Right kidney (tissue), 1 donor: ENCODE measurements at regions not wholly inside any gene's neighbourhood (a gene's known extent, or its start where the extent isn't known, plus 50 kb on each side); places are given as distances from the start of the nearest gene placed in this dataset.
A peak's percentile ranks its signal among the peaks of the same experiment; 100 is the strongest.

ENCODE experiments used
- DNase-seq: peaks from one replicate; pipeline ENCODE4 v3.0.0-alpha.2; 2016

- DNase-seq = no peak
Measured at GRCh38 chr17:17398188-17398942, 78.4 kb upstream of the MED9 start.

DNA sequence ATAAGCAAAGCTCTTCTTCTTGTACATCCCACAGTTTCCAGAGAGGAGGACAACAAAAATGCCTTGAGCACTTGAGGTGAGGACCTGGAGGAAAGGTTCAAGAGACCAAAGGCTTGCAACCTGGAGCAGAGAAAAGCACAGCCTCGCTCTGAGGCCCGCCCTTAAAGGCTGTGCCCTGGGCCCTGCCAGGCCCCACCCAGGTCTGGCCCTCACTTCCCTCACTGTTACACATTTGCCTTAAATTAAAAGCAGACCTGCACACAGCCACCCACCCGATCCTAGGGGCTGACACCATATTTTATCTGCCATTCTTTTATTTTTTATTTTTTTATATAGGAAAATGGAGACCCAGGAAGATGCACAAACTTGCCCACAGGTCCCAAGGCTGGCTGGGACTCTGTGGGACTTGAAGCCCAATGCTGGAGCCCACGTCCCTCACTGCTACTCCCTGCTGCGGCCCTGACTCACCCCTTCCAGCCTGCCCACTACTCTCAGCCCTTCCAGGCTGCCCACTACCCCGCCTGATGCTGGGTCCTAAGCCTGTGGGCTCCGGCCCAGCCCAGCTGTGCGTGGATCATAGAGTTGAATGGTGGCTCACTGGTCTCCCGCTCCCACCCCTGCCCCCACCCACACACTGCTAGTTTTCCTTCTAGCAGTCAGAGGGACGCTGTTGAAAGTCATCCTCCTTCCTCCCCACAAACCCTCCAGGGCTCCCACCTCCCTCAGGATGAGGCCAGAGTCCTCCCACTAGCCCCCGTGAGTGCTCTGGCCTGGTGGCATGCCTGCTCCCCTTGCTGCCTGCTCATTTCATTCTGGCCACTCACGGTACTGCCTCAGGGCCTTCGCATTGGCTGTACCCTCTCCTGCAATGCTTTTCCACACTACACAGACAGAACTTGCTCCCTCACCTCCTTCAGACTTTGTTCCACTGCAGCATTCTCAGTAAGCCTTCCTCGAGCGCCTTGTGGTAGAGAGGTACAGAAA is 77.6 kb upstream of the MED9 start:
- DNase-seq = no peak

DNA sequence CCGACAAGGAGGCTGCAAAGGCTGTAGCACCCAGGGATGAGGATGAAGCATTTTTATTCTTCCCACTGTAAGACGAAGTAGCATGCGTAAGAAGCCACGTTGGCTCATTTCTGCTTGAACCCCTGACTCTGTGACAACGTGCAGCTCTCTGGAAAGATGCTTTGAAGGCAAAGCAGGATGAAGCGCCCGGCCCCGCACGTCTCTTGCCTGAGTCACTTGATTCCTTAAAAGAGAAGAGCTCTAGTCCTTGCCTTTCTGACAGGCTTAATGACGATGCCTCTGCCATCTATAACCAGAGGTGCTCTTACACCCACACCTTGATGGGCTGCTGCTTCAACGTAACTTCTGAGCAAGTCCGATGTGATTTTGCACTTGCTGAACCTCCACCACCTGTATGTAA is 76.7 kb upstream of the MED9 start:
- DNase-seq = no peak

DNA sequence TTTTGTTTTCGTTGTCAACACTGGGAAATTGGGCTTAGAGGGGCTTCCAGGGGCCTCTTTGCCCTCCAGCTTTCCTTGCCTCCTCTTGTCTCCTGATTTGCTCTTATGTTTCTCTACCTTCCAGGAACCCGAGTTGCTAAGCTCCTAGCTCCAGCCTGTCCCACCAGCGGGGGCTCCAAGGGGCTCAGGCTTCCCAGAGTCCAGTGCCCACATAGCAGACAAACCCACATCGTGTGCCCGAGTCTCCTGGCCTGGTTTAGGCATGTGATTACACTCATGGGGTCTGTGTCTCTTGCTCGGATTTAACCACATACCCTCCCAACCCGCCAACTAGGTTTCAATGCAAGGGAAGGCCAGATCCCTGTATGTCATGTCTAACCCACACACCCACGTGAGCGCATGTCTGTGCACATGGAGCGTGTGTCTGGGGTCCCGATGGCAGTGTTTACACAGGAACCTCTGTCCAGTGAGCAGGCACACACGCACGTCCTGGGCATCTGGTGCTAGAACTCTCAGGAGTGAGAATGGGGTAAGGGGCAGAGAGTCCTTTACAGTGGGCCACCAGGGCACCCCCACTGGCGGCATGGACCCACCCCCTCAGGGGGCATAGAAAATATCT is 76.1 kb upstream of the MED9 start:
- DNase-seq = no peak

DNA sequence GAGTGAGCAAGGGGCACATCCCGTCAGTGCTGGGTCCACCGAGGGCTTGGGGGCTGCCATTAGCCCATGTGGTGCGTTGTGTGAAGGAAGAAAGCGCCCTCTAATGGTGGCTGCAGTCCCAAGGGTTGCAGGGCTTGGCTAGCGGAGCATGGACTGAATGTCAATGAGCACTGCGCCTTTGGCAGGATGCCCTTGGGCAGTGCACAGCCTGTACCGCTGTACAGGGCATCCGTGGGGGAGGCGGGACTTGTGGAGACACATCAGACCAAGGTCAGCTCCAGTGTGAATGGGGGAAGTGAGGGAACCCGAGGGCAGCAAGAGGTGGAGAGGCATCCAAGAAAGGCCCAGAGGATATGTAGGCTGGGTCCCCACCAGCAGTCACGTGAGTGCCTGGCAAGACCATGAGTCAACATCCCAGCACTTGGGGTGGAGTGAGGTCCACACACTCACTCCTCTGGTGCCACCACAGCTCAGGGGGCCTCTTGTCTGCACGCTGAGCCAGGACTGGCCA is 75.5 kb upstream of the MED9 start:
- no peak for DNase-seq

- no peak for DNase-seq
Measured at GRCh38 chr17:17402558-17402957, 74.2 kb upstream of the MED9 start.

GRCh38 chr17:17403065-17403464 is 73.7 kb upstream of the MED9 start:
- DNase-seq = no peak

DNA sequence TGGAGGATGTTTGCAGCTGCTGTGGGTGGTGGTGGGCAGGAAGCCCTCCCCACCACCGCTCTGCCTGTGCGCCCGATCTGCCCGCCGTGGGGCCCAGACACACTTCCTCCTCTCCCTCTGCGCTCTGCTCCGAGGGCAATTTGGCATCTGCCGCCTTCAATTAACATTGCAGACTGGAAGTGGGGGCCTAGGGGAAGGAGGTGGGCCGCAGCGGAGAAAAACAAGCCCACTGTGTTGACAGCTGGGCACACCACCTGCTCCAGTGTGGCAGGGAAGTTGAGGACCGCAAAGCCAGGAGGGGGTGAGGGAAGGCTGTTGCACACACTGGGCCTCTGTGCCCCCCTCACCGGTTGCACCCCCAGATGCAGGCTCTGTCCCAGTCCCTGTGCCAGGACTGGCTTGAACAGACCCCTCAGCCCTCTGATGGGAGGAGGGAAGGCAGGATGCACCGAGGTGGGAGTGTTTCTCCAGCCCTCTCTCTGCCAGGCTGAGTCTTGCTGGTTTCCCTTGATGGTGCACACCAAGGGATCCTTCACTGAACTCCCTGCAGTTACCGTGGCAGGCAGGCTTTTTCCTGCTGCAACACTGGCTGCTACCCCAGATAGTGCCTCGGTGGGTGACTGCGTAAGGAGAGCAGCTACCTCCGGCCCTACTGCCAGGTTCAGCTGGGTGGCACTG is 72.8 kb upstream of the MED9 start:
- peak; percentile 32 for DNase-seq

- no peak for DNase-seq
Measured at GRCh38 chr17:17405673-17406072, 71.1 kb upstream of the MED9 start.

- no peak for DNase-seq
Measured at GRCh38 chr17:17406225-17406624, 70.6 kb upstream of the MED9 start.

DNA sequence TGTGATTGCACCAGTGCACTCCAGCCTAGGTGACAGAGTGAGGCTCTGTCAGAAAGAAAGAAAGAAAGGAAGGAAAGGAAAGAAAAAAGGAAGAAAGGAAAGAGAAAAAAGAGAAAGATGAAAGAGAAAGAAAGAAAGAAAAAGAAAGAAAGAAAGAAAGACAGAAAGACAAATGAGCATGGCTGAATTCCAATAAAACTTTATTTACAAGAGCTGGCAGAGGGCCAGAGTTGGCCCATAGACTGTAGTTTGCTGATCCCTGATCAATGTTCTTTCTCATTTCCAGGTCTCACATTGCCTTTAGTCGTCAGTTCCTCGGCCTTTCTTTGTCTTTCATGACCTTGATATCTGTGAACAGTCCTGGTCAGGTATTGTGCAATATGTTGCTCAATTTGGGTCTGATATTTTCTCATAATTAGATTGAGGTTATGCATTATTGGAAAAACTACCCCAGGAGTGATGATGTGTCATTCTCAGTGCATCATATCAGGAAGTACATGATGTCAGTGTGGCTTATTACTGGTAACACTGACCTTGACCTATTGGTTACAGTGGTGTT is 68.5 kb upstream of the MED9 start:
- DNase-seq = no peak

DNA sequence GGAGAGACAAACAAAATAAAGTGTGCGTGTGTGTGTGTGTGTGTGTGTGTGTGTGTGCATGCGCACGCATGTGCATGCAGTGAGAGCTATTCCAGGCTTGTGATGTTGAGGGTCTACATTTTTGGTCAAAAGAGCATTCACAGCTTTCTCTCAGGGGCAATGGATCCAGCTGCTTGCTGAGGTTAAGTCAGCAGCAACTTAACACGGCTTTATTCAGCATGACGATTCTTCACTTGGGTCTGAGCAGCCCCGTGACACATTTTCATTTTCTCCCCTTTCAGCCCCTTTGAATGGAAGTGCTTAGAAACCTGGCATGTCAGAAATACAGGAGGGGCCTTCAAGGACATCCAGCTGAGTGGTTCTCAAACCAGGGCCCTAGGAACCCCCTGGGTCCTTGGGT is 66.4 kb upstream of the MED9 start:
- no peak for DNase-seq

DNA sequence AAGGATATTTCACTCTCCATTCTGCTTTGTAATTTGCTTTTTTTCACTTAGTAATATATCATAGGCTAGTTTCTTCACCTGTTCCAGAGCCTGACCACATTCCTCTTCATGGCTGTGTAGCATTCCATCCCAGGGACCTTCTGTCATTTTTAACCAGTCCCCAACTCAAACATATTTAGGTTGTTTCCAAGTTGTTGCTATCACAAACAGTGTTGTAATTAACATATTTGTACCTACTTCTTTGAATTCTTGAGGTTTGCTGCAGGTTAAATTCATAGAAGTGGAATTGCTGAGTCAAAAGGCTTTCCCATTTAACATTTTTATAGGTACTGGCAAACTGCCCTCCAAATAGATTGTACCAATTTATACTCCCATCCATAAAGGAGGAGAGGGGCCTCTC is 65.1 kb upstream of the MED9 start:
- DNase-seq = no peak

- no peak for DNase-seq
Measured at GRCh38 chr17:17412326-17412725, 64.5 kb upstream of the MED9 start.

DNA sequence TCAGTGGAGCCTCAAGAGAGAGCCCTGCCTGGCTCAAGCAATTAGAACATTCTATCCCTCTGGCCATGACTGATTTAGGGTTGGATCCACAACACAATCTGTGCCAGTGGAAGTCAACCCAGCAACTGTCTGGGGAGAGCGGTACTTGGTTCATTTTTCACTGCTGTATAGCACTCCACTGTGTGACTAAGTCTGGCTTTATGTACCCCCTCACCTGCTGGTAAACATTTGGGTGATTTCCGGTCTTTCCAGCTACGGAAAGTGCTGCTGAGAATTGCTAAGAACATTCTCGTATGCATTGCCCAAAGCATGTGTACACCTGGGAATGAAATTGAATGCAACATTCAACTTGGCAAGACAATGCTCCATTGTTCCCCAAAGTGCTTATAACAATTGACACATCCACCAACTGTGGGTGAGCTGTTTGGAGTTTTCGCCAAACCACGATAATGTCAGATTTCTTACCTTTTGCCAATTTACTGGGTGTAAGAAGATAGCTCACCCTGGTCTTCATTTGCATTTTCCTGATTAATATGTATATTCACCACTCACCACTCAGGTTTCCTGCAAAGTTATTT is 63.5 kb upstream of the MED9 start:
- DNase-seq = no peak

DNA sequence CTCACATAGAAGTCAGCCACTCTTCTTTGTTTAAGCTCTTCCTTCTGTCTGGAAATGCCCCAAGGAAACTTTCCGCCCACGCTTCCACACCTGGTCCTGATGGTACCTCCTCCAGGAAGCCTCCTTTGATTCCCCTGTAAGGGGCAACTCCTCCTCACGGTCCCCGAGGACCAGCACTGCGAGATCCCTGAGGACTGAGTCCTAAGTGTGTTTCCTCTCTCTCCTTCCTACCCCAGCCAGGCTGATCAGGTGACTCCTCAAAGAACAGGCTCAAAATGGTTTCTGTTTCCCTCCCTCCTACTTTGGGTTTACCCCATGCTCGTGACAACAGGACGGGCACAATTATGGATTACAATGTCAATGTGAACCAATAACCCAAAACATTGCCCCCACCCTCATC is 63.0 kb upstream of the MED9 start:
- DNase-seq = no peak

- no peak for DNase-seq
Measured at GRCh38 chr17:17414341-17414805, 62.4 kb upstream of the MED9 start.

- DNase-seq = no peak
Measured at GRCh38 chr17:17415006-17415405, 61.8 kb upstream of the MED9 start.

- DNase-seq = no peak
Measured at GRCh38 chr17:17416007-17416399, 60.8 kb upstream of the MED9 start.

- no peak for DNase-seq
Measured at GRCh38 chr17:17416400-17417360, 60.1 kb upstream of the MED9 start.
